ENCODE measurements at regions not wholly inside any gene's neighbourhood (a gene's known extent, or its start where the extent isn't known, plus 50 kb on each side); places are given as distances from the start of the nearest gene placed in this dataset.

DNA sequence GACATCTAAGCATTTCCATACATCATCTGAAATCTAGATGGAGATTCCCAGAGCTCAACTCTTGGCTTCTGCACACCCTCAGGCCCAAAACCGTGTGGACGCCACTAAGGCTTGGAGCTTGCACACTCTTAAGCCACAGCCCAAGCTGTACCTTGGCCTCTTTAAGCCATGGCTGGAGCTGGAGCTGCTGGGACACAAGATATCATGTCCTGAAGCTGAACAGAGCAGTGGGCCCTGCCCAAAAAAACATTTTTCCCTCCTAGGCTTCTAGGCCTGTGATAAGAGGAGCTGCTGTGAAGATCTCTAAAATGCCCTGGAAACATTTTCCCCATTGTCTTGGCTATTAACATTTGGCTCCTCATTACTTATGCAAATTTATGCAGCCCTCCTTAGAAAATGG is 188.7 kb upstream of the MBNL1 start:
- Mint-ChIP-seq H3K9me3 (peaks cover 8% of the 10 kb centered on the region), H3K36me3 (no peaks in the 10 kb centered on the region), H3K4me1 (ENCODE audit: unreplicated experiment) (no peaks in the 10 kb centered on the region), H3K27me3 (peaks cover 3% of the 10 kb centered on the region), H3K27ac (no peak overlapping the region), H3K4me3 (no peak overlapping the region)
- TF ChIP-seq CTCF (conservative IDR thresholded peaks at IDR 0.05): no peak
- DNase-seq (ENCODE audit: extremely low spot score, unreplicated experiment): no peak

- no peaks in the 10 kb centered on the region for H3K36me3 Mint-ChIP-seq
- no peak for TF ChIP-seq CTCF (conservative IDR thresholded peaks at IDR 0.05)
- peaks cover 3% of the 10 kb centered on the region for H3K27me3 Mint-ChIP-seq
- H3K27ac Mint-ChIP-seq: no peak overlapping the region
- DNase-seq (ENCODE audit: extremely low spot score, unreplicated experiment): no peak
- H3K4me1 Mint-ChIP-seq (ENCODE audit: unreplicated experiment): no peaks in the 10 kb centered on the region
- no peak overlapping the region for H3K4me3 Mint-ChIP-seq
- peaks cover 8% of the 10 kb centered on the region for H3K9me3 Mint-ChIP-seq
These were observed 185.6 kb upstream of the MBNL1 start for GRCh38 chr3:152083135-152083534.

DNA sequence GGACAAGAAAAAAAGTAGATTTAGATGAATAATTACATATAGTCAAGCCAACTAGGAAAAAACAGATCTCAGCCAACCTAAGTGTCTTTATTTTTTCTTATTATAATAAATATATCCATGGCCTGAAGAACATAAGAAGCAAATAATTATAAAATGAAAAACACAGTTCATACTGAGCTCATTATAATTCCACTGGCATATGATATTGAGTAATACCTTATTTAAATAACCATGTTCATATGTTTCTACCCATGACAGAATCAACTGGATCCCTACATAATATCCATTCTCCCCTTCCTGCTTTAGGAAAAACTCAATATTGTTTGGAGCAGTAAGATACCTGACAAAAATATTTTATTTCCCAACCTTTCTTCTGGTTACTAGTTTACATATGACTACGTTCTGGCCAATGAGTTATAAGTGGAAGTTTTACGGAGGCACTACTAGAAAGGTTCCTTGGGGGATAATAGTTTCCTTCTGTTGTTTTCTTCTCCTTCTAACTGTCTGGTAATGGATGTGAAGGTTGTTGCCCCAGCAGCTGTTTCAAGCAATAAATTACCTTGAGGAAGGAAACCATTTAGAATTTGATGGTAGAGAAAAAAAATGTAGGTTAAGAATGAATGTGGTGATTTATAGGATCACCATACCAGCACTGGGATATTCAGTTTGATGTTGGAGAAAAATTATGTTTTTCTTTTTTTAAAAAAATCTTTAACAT is 184.1 kb upstream of the MBNL1 start:
- Mint-ChIP-seq H3K27me3 (no peaks in the 10 kb centered on the region), H3K27ac (no peak overlapping the region), H3K4me3 (no peak overlapping the region), H3K36me3 (no peaks in the 10 kb centered on the region), H3K9me3 (peaks cover 4% of the 10 kb centered on the region), H3K4me1 (ENCODE audit: unreplicated experiment) (no peaks in the 10 kb centered on the region)
- TF ChIP-seq CTCF (conservative IDR thresholded peaks at IDR 0.05): no peak
- no peak for DNase-seq (ENCODE audit: extremely low spot score, unreplicated experiment)

DNA sequence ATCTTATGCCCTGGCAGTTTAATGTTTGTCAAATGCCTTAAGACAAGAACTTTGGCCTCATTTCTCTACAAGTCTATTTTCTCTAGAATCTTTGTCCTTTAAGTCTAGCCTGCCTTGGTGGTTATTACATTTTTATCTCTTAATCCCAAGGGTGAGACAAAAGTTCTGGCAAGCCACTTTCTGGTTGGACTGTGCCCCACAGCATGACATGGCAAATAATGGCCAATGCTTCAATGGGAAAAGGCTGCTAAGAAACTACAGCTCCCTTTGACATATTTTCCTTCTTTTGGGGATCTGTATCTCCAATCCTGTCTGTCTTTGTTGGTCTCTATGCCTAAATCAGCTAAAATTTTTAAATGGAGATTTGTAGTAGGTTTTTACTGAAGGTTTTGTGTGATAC is 181.6 kb upstream of the MBNL1 start:
- no peak for TF ChIP-seq CTCF (conservative IDR thresholded peaks at IDR 0.05)
- Mint-ChIP-seq H3K27me3 (no peaks in the 10 kb centered on the region), H3K9me3 (no peaks in the 10 kb centered on the region), H3K4me3 (no peak overlapping the region), H3K27ac (no peak overlapping the region), H3K36me3 (no peaks in the 10 kb centered on the region), H3K4me1 (ENCODE audit: unreplicated experiment) (no peaks in the 10 kb centered on the region)
- no peak for DNase-seq (ENCODE audit: extremely low spot score, unreplicated experiment)

- no peaks in the 10 kb centered on the region for H3K9me3 Mint-ChIP-seq
- H3K27ac Mint-ChIP-seq: no peak overlapping the region
- H3K27me3 Mint-ChIP-seq: no peaks in the 10 kb centered on the region
- H3K36me3 Mint-ChIP-seq: no peaks in the 10 kb centered on the region
- no peaks in the 10 kb centered on the region for H3K4me1 Mint-ChIP-seq (ENCODE audit: unreplicated experiment)
- no peak overlapping the region for H3K4me3 Mint-ChIP-seq
- no peak for TF ChIP-seq CTCF (conservative IDR thresholded peaks at IDR 0.05)
- no peak for DNase-seq (ENCODE audit: extremely low spot score, unreplicated experiment)
These were observed 179.2 kb upstream of the MBNL1 start for GRCh38 chr3:152089528-152089927.

GRCh38 chr3:152091725-152092124 is 177.0 kb upstream of the MBNL1 start:
- Mint-ChIP-seq H3K27ac (no peak overlapping the region), H3K36me3 (no peaks in the 10 kb centered on the region), H3K4me3 (no peak overlapping the region), H3K27me3 (no peaks in the 10 kb centered on the region), H3K9me3 (no peaks in the 10 kb centered on the region), H3K4me1 (ENCODE audit: unreplicated experiment) (no peaks in the 10 kb centered on the region)
- no peak for DNase-seq (ENCODE audit: extremely low spot score, unreplicated experiment)
- no peak for TF ChIP-seq CTCF (conservative IDR thresholded peaks at IDR 0.05)
